CD4-positive, alpha-beta T cell treated with Interleukin-2 at 100 ng/mL for 4 hours (primary cell): ENCODE measurements at regions not wholly inside any gene's neighbourhood (a gene's known extent, or its start where the extent isn't known, plus 50 kb on each side); places are given as distances from the start of the nearest gene placed in this dataset.

Experiments used
- DNase-seq: peaks from one replicate; pipeline ENCODE4 v3.0.0-alpha.2; 2020; ENCODE audit warnings: low spot score

DNA sequence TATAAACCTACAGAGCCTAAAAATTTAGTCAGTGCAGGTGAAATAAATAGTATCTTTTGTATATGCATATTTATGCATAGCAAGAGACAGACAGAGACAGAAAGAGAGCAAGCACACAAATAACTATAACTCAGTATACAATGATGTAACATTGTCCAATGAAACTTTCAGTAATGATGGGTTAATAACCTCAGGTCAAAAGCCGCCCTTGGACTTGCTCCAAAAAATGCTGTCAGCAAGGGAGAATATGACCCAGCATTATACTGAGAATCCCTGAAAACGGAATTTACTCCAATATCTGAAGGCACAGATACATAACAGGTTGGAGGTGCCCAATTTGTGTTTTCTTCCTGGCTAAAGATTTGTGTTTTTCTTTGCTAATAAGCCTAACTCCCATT, 590.6 kb upstream of the NOX3 start:
- DNase-seq, result no peak

DNA sequence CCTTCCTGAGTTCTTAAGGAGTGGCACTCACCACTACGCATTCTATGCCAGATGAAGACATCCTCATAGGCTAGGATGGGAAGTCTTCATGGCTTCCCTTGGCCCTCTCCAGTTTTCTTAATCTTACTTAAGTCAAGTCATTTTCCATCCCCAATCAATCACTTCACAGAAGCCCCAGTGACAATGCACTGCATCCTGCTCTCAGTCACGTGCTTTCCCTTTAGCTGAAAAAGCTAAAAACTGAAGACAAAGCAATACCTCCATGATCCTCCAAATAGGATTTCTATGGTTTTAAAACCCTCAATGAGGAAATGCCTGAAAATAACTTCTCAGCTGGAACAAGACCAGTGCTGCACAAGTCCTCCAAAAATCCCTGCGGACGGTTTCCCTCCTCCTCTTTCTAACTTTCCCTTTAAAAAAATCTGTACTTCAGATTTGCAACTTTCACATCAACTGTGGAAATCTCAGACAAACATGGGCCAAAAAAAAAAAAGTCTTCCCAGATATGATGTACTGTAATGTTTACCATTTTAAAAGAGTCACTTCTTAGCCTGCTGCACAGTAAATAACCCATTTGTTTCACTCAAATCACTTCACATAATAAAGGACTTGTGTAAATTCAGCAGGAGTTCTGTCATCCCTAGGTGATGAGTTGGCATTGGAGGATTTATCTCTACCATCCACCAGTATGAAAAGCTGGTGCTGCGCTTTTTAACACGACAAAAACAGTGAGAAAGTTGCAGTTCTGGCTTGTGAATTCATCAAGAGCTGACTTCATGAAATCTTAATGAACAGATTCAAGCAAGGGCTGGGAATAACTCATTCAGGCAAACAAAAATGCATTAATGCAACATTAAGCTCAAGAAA, 590.0 kb upstream of the NOX3 start:
- no peak for DNase-seq

GRCh38 chr6:156033598-156033997, 578.0 kb upstream of the NOX3 start:
- no peak for DNase-seq

DNA sequence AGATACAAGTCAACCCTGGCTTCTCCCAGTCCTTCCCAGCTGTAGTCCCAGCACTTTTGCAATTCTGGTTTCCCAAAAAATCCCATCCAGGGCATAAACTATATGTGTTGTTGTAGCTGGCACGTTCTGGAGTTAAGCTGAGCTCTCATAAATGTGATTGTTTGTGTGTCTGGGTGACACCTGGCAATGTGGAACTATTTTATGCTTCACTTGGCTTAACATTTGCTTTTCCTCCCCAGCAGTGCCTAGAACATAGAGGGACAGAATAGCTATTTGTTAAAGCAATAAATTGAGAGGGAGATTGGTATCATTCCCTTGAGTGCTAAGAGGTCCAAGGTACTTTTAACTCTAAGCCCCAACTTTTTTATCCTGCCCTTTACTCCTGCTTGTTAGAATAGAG, 575.9 kb upstream of the NOX3 start:
- DNase-seq, result no peak

DNA sequence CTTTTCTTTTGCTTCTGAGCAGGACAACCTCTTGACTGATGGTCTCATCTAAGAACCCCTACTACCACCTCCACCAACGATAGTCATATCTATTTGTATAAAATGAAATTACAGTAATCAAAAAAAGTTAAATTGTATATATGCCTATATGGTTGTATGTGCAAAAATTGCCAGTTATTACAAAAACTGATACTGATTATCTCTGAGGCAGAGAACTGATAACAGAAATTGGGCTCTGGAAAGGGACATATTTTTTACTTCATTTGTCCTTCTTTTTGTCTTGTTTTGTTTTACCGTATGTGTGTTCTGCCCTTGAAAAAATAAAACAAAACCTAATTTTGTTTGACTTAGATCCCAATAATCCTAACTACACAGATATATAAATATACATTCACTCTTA, 574.4 kb upstream of the NOX3 start:
- DNase-seq, result no peak

DNA sequence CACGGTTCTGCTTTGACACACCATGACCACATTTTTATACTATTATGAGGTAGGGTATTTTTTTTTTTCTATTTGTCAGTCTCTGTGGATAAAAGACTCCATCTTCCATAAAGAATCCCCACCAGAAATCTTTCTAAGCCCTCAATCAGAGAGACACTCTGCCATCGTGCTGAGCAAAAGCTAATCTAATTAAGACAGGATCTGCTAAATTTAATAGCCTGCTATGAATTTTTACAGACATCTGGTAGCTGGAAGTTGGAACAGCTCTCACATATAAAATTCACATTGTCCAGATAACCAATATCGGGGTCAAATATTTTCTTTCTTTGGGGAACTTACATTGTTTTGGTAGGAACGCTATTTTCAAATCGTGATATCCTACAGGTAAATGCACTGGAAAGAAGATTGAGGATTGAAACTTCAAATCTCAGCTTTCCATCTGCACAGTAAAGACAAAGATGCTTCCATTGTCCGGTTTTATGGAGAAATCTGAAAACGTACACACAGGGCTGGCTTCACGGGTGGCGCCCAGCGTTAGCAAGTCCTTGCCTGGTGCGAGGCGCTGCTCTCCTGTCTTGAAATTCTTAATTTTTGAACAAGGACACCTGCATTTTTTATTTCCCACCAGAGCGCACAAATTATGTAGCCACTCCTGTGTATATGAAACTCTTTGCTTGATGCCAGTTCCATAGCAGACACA, 573.8 kb upstream of the NOX3 start:
- DNase-seq, result no peak

- no peak for DNase-seq
Measured at GRCh38 chr6:156028335-156029131, 572.9 kb upstream of the NOX3 start.

DNA sequence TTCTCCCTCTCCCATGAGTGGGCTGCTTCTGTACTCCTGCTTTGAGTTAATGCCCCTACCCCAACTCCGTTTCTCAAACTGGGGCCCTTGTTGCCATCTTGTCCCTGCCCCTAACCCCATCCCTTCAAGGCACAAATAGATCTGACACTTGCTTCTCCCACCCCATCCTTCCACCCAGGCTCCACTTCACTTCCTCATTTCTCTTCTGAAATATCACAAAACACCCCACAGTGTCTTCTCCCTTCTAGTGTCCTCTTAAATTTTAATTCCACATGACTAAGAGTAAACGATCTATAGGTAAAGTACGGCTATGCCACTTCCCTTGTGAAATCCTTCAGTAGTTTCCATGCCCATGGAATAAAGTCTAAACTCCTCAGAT, 571.6 kb upstream of the NOX3 start:
- no peak for DNase-seq

GRCh38 chr6:156026486-156027247, 571.0 kb upstream of the NOX3 start:
- no peak for DNase-seq

DNA sequence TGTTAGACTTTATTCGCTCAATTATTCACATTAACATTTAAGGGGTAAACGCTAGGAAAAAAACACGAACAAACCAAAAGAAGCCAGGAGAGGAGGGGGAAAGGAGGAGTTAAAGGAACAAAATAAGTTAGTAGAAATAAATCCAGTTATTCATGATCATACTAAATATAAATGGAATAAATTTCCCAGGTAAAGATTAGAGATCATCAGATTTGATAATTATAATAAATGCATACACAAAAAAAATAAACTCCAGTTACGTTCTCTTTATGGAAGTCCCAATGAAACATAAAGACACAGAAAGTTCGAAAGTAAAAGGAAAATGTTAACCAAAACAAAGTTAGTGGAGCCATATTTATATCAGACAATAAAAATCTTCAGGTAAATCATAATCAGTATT, 568.7 kb upstream of the NOX3 start:
- DNase-seq, result no peak

GRCh38 chr6:156021746-156022396, 566.2 kb upstream of the NOX3 start:
- DNase-seq, result no peak

GRCh38 chr6:156017838-156018237, 562.2 kb upstream of the NOX3 start:
- DNase-seq, result no peak

GRCh38 chr6:156016186-156016976, 560.7 kb upstream of the NOX3 start:
- DNase-seq, result no peak

- no peak for DNase-seq
Measured at GRCh38 chr6:156013155-156013554, 557.5 kb upstream of the NOX3 start.

- DNase-seq, result no peak
Measured at GRCh38 chr6:156009656-156010055, 554.0 kb upstream of the NOX3 start.

DNA sequence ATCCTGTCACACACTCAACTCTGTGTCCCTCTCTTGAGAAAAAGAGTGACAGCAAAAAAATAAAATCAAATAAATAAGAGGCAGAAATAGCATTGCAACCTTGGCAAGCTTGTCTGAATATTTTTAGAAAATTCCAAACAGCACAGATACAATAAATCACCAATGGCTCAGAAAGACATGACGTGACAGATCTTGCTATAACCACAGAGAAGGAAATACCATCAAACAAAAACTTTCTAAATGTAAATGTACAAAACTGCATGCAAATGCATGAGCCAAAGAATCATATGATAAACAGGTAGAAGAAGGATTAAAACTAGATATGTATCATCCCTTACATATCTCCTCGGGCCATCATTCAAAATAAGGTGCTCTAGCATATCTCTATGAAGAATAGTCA, 549.2 kb upstream of the NOX3 start:
- DNase-seq, result no peak

DNA sequence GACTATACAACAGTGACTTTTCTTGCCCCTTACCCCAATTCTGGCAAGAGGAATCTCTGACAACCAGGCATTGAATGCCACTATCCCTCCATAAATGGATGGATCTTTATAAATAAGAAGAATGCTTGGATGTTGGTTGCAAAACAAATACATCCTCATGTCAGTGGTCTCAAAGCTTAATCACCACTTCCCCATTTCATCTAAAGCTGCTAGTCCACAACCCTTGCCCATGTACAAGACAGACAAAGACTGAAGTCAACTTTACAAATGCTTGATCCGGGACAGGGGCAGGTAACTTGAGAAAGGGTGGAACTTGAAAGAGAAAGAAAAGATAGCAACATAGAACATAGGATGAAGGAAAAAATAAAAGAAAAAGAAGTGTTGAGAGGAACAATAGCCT, 540.5 kb upstream of the NOX3 start:
- no peak for DNase-seq

DNA sequence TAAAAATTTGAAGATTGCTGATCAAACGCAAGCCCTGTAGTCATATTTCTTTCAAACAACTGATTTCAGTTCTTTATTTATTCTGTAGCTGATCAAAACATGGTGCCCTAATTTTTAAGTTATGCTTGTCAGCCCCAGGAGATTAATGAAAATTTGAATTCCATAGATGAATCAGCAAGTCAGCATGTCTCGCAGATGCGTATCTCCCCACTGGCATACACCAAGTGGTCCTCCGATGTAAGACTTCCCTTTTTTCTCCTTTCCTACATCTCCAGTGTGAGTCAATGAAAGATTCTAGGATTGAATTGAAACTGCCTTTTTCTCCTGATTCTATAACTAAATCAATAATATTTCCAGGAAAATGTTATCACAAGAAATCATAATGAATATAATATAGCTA, 539.6 kb upstream of the NOX3 start:
- no peak for DNase-seq

DNA sequence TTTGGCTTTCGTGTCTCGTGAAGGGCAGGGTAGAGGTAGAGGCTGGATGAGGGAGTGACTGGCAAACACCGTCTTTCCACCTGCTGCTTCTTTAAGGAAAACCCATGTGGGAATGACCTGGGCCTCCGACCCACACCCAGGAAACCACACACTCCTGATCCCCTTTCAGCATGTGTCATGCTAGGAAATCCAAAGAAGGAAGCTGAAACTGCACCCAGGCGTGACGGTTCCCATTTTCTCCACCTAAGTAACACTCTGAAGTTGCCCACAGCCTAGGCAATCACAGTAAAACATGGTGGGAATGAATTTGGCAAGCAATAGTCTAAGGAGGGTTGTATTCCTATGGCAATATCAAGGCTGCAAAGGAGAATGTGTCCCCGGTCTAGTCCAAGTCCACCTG, 538.4 kb upstream of the NOX3 start:
- no peak for DNase-seq

- no peak for DNase-seq
Measured at GRCh38 chr6:155993240-155993639, 537.6 kb upstream of the NOX3 start.

DNA sequence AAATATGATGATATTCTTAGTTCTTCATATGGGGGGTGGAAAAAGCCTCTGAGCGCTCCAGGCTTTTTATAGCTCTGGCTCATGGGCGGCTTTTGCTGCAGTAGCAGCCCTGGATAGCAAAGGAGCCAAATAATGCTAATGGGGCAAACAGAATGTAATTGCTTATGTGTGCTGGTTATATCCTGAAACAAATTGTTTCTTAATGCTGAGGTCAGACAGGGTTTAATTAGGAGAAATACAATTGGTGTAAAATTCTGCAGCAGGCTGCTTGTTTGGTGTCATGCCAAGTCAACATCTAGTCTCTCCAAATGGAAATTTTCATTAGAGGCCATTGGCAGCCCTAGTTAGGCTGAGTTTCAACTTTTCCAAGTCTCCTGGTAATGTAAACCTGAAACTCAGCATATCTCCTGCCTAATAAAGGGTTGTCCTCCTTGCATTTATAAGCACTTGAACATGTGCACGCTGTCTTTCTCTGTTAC, 530.1 kb upstream of the NOX3 start:
- no peak for DNase-seq
